ENCODE measurements at regions not wholly inside any gene's neighbourhood (a gene's known extent, or its start where the extent isn't known, plus 50 kb on each side); places are given as distances from the start of the nearest gene placed in this dataset.

DNA sequence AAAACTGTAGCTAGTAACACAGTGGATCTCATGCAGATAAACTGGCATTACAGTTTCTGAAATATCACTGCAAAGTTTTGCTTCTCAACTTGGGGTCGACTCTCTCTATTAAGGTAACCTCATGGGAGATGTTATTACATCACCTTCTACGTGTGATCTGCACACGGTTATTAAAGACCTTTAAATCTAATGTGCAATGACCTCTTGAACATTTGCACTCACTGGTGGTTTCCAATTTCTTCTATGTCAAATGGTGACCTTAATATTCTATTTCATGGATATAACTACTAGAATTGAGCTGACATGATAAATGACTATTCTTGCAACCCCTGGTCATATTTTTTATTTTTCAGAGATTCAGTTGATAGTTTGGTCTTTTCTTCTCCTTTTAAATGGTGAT, 191.3 kb downstream of the PPP1R3A start:
- TF ChIP-seq, protein P1, sequence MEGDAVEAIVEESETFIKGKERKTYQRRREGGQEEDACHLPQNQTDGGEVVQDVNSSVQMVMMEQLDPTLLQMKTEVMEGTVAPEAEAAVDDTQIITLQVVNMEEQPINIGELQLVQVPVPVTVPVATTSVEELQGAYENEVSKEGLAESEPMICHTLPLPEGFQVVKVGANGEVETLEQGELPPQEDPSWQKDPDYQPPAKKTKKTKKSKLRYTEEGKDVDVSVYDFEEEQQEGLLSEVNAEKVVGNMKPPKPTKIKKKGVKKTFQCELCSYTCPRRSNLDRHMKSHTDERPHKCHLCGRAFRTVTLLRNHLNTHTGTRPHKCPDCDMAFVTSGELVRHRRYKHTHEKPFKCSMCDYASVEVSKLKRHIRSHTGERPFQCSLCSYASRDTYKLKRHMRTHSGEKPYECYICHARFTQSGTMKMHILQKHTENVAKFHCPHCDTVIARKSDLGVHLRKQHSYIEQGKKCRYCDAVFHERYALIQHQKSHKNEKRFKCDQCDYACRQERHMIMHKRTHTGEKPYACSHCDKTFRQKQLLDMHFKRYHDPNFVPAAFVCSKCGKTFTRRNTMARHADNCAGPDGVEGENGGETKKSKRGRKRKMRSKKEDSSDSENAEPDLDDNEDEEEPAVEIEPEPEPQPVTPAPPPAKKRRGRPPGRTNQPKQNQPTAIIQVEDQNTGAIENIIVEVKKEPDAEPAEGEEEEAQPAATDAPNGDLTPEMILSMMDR (IDR thresholded peaks at IDR 0.05; ENCODE audit: borderline replicate concordance, control extremely low read depth, extremely low read depth, insufficient read depth, missing control alignments): no peak
- DNase-seq (ENCODE audit: low spot score): no peak
- in situ Hi-C loops (cut with MboI; ENCODE audit: low sequenced_read_pairs, unreplicated experiment): no loop called here

DNA sequence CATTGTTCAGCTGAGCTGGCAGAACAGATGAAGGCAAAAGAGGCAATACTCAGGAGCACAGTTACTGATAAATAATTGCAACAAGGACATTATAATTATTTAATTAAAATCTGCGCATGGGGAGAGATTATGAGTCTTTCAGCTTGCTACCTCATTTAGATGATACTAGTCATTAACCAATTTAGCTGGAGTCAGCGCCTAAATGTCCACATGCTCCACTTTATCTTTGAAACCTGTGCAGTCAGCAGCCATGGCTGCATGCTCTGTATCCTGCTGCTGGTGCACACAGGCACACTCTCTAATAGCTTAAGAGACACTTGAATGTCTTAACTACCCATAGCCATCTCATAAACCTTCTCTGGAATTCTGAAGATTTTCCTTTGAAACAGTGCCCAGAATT, 196.8 kb downstream of the PPP1R3A start:
- in situ Hi-C loops (cut with MboI; ENCODE audit: low sequenced_read_pairs, unreplicated experiment): no loop called here
- TF ChIP-seq, protein P1 (IDR thresholded peaks at IDR 0.05; ENCODE audit: borderline replicate concordance, control extremely low read depth, extremely low read depth, insufficient read depth, missing control alignments): no peak
- no peak for DNase-seq (ENCODE audit: low spot score)

DNA sequence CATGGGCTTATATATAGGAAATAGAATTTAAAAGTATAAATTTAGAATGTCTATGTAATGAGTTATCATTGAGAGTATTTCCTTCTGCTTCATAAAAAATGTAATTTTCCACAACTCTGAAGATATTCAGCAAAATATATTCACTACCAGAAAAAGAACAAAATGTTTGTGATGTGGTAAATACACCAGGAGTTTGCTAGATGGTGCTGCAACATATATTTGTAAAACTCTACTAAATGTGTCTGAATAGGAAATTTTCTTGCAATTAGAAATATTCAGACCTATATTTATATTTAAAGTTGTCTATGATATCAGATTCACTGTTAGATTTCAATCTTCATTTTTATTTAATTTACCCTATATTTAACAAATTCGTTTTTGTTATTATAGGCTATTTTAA, 201.1 kb downstream of the PPP1R3A start:
- no peak for DNase-seq (ENCODE audit: low spot score)
- TF ChIP-seq, protein P1 (IDR thresholded peaks at IDR 0.05; ENCODE audit: borderline replicate concordance, control extremely low read depth, extremely low read depth, insufficient read depth, missing control alignments): no peak
- in situ Hi-C loops (cut with MboI; ENCODE audit: low sequenced_read_pairs, unreplicated experiment): no loop called here

DNA sequence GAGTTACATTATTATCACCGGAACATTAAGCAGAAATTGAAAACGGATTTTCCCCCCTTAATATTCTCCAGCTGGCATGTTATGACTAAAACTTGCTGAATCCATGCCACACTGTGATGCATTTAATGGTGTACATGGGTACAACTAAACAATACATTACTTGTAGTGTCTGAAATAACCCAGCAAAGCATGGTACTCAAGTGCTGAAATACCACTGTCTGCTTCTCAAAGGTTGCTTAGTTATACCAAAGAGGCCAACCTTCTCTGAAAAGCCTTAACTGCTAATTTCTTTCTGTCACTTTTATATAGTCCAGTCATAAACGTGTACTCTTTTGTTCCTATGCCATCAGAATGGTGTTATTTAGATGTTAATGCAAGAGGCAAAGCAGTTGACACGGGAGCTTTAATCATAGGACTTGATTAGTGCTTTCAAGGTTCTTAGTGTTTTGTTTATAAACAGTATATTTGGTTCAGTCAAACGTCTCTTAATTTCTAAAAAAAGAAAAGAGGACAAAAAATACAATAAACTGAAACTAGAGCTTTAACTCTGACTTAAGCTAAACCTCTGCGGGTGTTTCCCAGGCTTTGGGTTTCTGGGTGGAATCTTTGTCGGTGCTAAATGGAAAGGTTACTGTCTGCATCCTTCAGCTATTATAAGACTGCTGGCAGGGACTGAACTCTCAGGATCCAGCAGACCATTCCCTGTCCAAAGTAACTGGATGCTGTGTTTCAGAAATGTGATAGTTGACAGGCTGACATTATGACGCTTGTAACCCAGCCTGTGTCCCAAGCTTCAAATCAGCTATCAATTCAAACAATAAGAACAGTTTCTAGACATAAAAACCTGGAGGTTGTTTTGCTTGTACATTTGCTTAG, 202.6 kb downstream of the PPP1R3A start:
- TF ChIP-seq, protein P1 (IDR thresholded peaks at IDR 0.05; ENCODE audit: borderline replicate concordance, control extremely low read depth, extremely low read depth, insufficient read depth, missing control alignments): no peak
- DNase-seq (ENCODE audit: low spot score): no peak
- in situ Hi-C loops (cut with MboI; ENCODE audit: low sequenced_read_pairs, unreplicated experiment): no loop called here

DNA sequence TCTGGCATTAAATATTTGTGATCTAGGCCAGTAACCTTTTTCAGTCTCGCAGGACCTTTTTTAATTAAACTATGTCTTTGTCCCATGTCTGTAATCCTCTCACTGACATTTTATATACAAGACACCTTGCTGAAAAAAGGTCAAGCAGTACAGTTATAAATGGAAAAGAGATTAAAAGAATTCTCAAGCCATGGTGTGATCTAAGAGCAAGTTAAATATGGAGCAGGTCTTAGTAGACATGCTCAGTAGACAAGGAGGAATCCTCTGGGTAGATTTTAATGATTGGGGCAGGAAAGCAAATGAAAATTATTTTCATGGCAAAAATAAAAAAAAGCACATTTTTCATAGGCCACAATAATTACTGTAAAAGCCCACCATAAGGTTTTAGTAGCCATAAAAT, 203.5 kb downstream of the PPP1R3A start:
- TF ChIP-seq, protein P1 (IDR thresholded peaks at IDR 0.05; ENCODE audit: borderline replicate concordance, control extremely low read depth, extremely low read depth, insufficient read depth, missing control alignments): no peak
- in situ Hi-C loops (cut with MboI; ENCODE audit: low sequenced_read_pairs, unreplicated experiment): no loop called here
- DNase-seq (ENCODE audit: low spot score): no peak

DNA sequence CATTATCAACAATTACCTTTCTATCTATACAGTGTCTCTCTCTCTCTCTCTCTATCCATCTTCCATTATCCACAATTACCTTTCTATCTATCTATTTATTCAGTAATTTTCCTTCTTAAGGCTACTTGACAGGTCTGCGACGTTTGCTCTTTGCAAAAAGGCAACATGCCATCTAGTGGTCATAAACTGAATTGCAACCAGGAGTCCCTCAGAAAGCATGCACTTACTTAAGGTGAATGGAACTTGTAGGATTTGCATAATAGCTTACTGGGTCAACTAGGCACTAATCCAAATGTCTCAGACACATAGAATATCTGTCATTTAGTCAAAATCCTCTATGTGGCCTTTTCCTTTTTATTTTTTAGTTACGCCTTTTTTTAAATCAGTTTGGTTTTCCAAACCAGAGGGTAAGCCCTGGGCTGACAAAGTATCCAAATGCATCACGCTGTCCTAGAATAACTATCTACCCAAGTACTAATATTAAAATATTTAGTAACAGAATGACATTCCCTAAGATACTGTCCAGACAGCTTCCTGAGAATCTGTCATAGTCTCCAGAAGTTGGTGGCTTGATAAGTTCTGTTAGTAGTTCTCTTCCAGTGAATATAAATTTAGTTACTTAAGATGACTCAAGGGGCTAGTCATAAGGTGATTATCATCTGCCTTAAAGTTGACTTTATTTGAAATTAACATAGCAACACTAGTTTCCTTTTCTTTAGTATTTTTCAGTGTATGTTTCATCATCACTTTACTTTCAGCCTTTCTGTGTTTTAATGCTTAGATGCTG, 208.3 kb downstream of the PPP1R3A start:
- in situ Hi-C loops (cut with MboI; ENCODE audit: low sequenced_read_pairs, unreplicated experiment): no loop called here
- peak; percentile 51 for DNase-seq (ENCODE audit: low spot score)
- TF ChIP-seq, protein P1 (IDR thresholded peaks at IDR 0.05; ENCODE audit: borderline replicate concordance, control extremely low read depth, extremely low read depth, insufficient read depth, missing control alignments): peak; percentile 87

Measured in GM13976 (cell line).